ENCODE measurements at regions not wholly inside any gene's neighbourhood (a gene's known extent, or its start where the extent isn't known, plus 50 kb on each side); places are given as distances from the start of the nearest gene placed in this dataset.

DNA sequence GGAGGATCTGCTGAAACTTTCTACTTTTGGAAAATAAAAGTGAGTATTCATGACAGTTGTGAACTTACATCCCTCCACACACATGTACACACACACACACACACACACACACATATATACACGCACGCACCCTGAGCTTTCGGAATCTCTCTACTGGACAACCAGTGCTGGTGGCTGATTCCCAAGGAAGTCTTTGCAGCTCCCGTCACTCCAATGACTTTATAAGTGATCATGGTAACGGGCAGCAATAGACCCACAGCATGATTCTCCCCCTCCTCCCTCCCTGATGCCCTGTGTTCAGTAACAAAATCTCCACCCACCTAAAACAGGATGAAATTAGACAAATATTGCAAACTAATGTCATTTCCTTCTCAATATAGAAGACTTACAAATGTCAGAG lies 364.9 kb downstream of the IRS1 start:
- Histone ChIP-seq H3K4me1 (ENCODE audit: control insufficient read depth, insufficient read depth, low read length) (no peaks in the 10 kb centered on the region), H3K4me3 (ENCODE audit: low read depth, low read length) (no peak overlapping the region), H3K27me3 (ENCODE audit: control insufficient read depth, insufficient read depth, low read length) (no peaks in the 10 kb centered on the region), H3K36me3 (ENCODE audit: control insufficient read depth, insufficient read depth, low read length) (no peaks in the 10 kb centered on the region), H3K9me3 (ENCODE audit: control insufficient read depth, insufficient read depth, low read length) (no peaks in the 10 kb centered on the region), H3K9ac (ENCODE audit: low read depth, low read length) (no peak overlapping the region)

DNA sequence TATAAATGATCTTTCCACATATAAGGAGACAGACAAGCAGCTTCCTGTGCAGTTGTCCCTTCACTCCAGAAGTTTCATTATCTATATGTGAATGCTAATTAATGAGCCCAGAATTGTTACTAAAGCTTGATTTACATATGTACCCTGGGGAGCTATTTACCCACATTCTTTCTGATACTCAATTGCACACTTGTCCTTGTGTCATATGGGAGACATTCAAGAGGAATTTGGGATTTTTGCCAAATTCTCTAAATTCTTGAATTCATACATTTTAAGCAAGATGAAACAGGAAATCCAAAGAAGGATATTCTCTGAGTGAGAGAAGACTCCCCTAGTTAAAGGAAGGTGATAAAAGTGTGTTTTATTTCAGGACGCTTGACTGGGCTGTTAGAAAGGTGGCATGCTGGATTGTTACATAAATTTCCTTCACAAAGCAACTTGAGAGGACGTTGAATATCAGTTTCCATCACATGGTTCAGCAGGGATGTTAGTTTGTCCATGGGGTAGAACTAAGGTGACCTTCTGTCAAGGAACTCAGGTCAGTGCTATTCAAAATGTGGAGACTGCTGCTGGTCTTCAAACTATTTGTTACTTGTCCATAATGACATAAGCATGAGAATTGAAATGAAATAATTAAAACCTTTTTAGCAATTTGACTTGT lies 368.2 kb downstream of the IRS1 start:
- no peaks in the 10 kb centered on the region for H3K27me3 ChIP-seq (ENCODE audit: control insufficient read depth, insufficient read depth, low read length)
- no peak overlapping the region for H3K4me3 ChIP-seq (ENCODE audit: low read depth, low read length)
- H3K9ac ChIP-seq (ENCODE audit: low read depth, low read length), result no peak overlapping the region

DNA sequence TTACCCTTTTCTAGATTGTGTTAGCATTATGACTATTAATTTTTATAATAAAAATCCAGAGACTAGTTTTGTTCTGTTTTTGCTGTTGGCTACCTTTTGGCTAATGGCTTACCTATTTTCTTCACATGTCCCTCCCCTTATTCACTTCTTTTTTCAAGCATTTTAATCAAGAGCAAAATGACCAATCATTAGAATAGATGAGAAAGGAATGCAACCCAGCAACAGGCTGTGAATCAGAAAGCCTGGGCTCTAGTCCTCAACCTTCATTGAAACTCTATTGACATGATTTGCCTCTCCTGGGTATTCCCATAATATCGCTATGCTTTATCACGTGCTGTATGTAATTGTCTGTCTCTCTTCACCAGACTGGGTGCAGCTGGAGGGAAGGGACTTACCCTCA lies 370.1 kb downstream of the IRS1 start:
- Histone ChIP-seq H3K9ac (ENCODE audit: low read depth, low read length) (no peak overlapping the region), H3K9me3 (ENCODE audit: control insufficient read depth, insufficient read depth, low read length) (no peaks in the 10 kb centered on the region), H3K36me3 (ENCODE audit: control insufficient read depth, insufficient read depth, low read length) (no peaks in the 10 kb centered on the region), H3K4me3 (ENCODE audit: low read depth, low read length) (no peak overlapping the region), H3K27me3 (ENCODE audit: control insufficient read depth, insufficient read depth, low read length) (no peaks in the 10 kb centered on the region), H3K4me1 (ENCODE audit: control insufficient read depth, insufficient read depth, low read length) (no peaks in the 10 kb centered on the region)

More for the DNA sequence above, 368.2 kb downstream of the IRS1 start:
- H3K4me1 ChIP-seq (ENCODE audit: control insufficient read depth, insufficient read depth, low read length), result no peaks in the 10 kb centered on the region
- no peaks in the 10 kb centered on the region for H3K36me3 ChIP-seq (ENCODE audit: control insufficient read depth, insufficient read depth, low read length)
- no peaks in the 10 kb centered on the region for H3K9me3 ChIP-seq (ENCODE audit: control insufficient read depth, insufficient read depth, low read length)

DNA sequence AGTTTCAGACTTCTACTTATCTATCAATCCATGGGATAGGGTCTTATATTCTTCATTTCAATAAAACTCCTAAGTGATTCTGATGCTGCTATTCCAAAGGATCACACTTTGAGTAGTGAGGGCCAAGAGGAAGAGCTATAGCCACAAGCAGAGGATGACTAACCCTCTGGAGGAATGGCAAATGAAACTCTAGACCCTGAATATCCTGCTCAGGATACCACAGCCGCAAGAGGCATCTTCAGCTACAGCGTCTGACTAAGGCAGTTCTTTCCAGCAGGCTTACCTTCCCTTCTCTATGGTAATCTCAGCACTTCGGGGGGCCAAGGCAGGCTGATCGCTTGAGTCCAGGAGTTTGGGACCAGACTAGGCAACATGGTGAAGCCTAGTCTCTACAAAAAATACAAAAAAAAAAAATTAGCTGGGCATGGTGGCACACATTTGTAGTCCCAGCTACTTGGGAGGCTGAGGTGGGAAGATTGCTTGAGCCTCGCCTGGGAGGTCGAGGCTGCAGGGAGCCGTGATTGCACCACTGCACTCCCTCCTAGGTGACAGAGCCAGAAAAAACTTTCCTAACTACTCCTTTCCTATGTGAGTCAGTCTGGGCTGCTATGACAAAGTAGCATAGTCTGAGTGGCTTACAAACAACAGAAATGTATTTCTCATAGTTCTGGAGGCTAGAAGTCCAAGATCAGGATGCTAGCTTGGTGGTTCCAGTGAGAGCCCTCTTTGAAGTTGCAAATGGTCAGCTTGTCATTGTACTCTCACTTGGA lies 371.9 kb downstream of the IRS1 start:
- H3K4me1 ChIP-seq (ENCODE audit: control insufficient read depth, insufficient read depth, low read length), result no peaks in the 10 kb centered on the region
- no peaks in the 10 kb centered on the region for H3K9me3 ChIP-seq (ENCODE audit: control insufficient read depth, insufficient read depth, low read length)
- H3K4me3 ChIP-seq (ENCODE audit: low read depth, low read length), result no peak overlapping the region
- H3K9ac ChIP-seq (ENCODE audit: low read depth, low read length), result no peak overlapping the region
- H3K27me3 ChIP-seq (ENCODE audit: control insufficient read depth, insufficient read depth, low read length), result no peaks in the 10 kb centered on the region
- no peaks in the 10 kb centered on the region for H3K36me3 ChIP-seq (ENCODE audit: control insufficient read depth, insufficient read depth, low read length)

DNA sequence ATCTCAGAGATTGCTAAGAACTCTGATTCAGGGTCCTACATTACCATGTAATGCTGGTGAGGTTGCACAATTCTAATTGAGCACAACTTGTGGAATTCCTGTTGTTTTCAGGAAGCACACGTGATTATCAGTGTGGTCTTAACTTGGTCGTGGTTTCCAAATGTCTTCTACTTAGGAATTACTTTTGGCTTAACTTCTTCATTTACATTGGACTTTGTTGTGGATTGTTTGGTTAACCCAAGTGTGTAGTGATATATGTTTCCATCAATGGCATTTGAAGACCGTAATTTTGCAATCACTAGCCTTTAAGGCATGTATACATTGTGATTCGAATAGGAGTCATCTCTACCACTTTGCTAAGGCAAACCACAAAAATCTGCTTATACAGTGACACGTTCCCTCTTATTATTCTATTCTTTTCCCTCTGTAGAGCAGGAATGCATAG lies 373.3 kb downstream of the IRS1 start:
- Histone ChIP-seq H3K4me1 (ENCODE audit: control insufficient read depth, insufficient read depth, low read length) (no peaks in the 10 kb centered on the region), H3K9ac (ENCODE audit: low read depth, low read length) (no peak overlapping the region), H3K36me3 (ENCODE audit: control insufficient read depth, insufficient read depth, low read length) (no peaks in the 10 kb centered on the region), H3K4me3 (ENCODE audit: low read depth, low read length) (no peak overlapping the region), H3K9me3 (ENCODE audit: control insufficient read depth, insufficient read depth, low read length) (no peaks in the 10 kb centered on the region), H3K27me3 (ENCODE audit: control insufficient read depth, insufficient read depth, low read length) (no peaks in the 10 kb centered on the region)

DNA sequence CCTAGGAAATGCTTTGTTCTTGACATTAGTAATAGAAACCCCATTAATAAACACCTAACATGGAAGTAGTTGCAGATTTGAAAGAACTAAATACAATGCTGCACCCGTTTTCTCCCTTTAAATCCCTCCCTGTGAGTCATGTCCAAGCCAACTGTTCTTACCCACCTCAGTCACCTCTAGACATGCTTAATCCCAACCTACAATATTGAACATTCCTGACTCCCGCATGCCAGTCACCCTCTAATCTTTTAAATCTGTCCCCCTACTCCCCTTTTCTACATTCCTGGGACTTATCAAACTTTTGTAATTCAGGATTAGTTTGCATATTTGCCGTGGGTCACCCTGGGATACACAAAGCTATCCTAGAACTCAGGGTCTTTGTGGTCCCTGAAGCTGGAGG lies 374.6 kb downstream of the IRS1 start:
- Histone ChIP-seq H3K4me1 (ENCODE audit: control insufficient read depth, insufficient read depth, low read length) (no peaks in the 10 kb centered on the region), H3K9ac (ENCODE audit: low read depth, low read length) (no peak overlapping the region)

DNA sequence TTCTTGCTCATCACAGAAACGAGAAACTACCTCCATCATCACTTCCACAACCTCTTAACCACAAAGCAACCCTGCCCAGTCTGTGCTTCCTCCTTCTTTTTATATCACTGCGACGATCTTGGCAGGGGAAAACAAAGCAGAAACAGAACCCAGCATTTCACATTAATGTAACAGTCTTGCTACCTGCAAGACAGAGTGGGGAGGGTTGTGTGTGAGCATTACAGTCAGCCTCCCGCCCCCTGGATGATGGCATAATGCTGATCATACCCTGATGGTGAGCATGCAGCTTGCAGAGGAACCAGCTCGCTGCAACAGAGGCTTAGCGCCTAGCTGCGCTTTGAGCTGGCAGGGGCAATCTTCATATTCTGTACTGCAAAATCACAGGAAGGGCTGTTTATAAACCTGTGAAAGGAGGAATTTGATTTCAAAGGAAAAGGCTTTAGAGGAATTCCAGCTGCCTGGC lies 376.1 kb downstream of the IRS1 start:
- Histone ChIP-seq H3K4me1 (ENCODE audit: control insufficient read depth, insufficient read depth, low read length) (no peaks in the 10 kb centered on the region), H3K9me3 (ENCODE audit: control insufficient read depth, insufficient read depth, low read length) (no peaks in the 10 kb centered on the region), H3K4me3 (ENCODE audit: low read depth, low read length) (no peak overlapping the region), H3K9ac (ENCODE audit: low read depth, low read length) (no peak overlapping the region), H3K36me3 (ENCODE audit: control insufficient read depth, insufficient read depth, low read length) (no peaks in the 10 kb centered on the region), H3K27me3 (ENCODE audit: control insufficient read depth, insufficient read depth, low read length) (no peaks in the 10 kb centered on the region)

More for the DNA sequence above, 374.6 kb downstream of the IRS1 start:
- Histone ChIP-seq H3K27me3 (ENCODE audit: control insufficient read depth, insufficient read depth, low read length) (no peaks in the 10 kb centered on the region), H3K9me3 (ENCODE audit: control insufficient read depth, insufficient read depth, low read length) (no peaks in the 10 kb centered on the region), H3K36me3 (ENCODE audit: control insufficient read depth, insufficient read depth, low read length) (no peaks in the 10 kb centered on the region), H3K4me3 (ENCODE audit: low read depth, low read length) (no peak overlapping the region)

DNA sequence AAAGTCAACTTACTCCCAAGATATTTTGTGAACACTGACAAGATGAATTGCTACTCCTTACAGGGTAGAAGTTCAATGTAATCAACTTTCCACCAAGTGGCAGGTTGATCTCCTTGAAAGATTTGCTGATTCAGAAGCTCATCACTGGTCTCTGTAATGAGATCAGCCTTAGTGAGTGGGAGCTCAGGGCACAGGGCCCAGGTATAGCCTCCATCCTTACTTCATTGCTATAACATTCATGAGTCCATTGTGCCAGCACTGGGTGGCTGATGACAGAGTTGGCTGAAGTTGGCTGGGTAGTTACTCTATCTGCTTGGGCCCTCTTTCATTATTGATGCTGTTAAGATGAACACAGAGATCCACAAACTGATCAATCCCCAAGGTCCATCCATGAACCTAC lies 379.0 kb downstream of the IRS1 start:
- no peak overlapping the region for H3K9ac ChIP-seq (ENCODE audit: low read depth, low read length)
- no peak overlapping the region for H3K4me3 ChIP-seq (ENCODE audit: low read depth, low read length)
- H3K4me1 ChIP-seq (ENCODE audit: control insufficient read depth, insufficient read depth, low read length), result no peaks in the 10 kb centered on the region
- H3K36me3 ChIP-seq (ENCODE audit: control insufficient read depth, insufficient read depth, low read length), result no peaks in the 10 kb centered on the region
- no peaks in the 10 kb centered on the region for H3K9me3 ChIP-seq (ENCODE audit: control insufficient read depth, insufficient read depth, low read length)
- H3K27me3 ChIP-seq (ENCODE audit: control insufficient read depth, insufficient read depth, low read length), result no peaks in the 10 kb centered on the region

DNA sequence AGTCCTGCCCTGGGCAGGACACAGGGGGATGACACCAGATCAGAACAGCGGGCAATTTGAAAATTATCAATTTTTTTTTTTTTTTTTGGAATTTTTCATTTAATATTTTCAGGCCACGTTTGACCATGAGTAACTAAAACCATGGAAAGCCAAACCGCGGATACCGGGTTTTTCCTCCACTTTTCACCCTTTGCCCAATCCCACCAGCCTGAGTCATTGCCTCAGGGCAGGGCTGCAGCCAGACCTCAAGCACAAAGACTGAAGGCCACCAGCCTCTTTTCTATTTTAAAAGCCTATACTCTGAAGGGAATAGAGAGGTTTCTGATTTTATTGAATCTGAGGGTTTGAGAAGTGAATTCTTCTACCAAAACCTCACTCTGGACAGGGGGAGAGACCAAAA lies 381.1 kb downstream of the IRS1 start:
- H3K4me1 ChIP-seq (ENCODE audit: control insufficient read depth, insufficient read depth, low read length), result no peaks in the 10 kb centered on the region
- H3K4me3 ChIP-seq (ENCODE audit: low read depth, low read length), result no peak overlapping the region
- H3K27me3 ChIP-seq (ENCODE audit: control insufficient read depth, insufficient read depth, low read length), result no peaks in the 10 kb centered on the region
- no peak overlapping the region for H3K9ac ChIP-seq (ENCODE audit: low read depth, low read length)
- no peaks in the 10 kb centered on the region for H3K9me3 ChIP-seq (ENCODE audit: control insufficient read depth, insufficient read depth, low read length)
- H3K36me3 ChIP-seq (ENCODE audit: control insufficient read depth, insufficient read depth, low read length), result no peaks in the 10 kb centered on the region

DNA sequence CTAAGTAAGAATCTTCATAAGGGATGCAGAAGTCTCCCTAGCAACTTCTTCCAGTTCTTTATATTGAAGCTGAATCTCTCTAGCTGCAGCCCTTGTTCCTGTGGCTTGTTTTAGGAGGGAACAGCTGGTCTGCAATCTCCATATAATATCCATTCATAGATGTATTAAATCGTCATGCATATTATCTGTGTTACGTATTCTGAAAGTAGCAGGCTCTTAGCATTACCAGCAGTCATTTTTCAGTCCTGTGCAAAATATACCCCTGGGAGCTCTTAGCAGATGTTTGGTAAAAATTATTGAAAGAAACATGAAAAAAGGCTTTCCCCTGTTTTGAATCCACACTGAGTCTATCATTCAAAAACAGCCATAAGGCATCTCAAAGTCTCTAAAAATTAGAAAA lies 385.3 kb downstream of the IRS1 start:
- Histone ChIP-seq H3K4me1 (ENCODE audit: control insufficient read depth, insufficient read depth, low read length) (no peaks in the 10 kb centered on the region), H3K9ac (ENCODE audit: low read depth, low read length) (no peak overlapping the region), H3K27me3 (ENCODE audit: control insufficient read depth, insufficient read depth, low read length) (no peaks in the 10 kb centered on the region), H3K4me3 (ENCODE audit: low read depth, low read length) (no peak overlapping the region), H3K36me3 (ENCODE audit: control insufficient read depth, insufficient read depth, low read length) (no peaks in the 10 kb centered on the region), H3K9me3 (ENCODE audit: control insufficient read depth, insufficient read depth, low read length) (no peaks in the 10 kb centered on the region)

DNA sequence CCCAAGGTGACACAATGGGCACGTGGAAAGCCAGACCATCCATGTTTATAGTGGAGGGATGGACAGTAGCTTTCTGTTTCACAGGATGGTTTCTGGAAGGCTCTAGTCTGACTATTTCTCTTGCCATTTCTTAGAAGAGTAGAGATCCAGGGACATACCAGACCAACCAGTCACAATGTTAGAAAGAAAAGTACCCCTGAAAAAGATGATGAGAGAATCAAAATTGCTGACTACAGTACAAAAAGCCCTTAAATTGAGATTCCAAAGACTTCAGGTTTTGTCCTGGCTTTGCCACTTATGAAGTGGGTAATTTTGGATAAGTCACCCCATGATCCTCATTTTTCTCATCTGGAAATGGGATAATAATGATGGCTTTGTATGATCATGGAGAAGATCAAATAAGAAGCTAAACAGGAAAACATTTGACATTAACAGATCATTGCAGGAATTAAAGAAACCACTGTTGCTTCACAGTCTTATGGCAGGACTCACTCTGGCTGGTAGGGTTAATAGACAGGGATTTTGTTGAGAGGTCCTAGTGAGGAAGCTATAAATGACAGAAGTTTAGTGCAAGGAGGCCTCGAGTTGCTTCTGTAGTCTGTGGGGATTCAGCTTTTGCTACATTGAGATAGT lies 386.0 kb downstream of the IRS1 start:
- H3K4me1 ChIP-seq (ENCODE audit: control insufficient read depth, insufficient read depth, low read length), result no peaks in the 10 kb centered on the region
- H3K9me3 ChIP-seq (ENCODE audit: control insufficient read depth, insufficient read depth, low read length), result no peaks in the 10 kb centered on the region
- H3K27me3 ChIP-seq (ENCODE audit: control insufficient read depth, insufficient read depth, low read length), result no peaks in the 10 kb centered on the region
- H3K36me3 ChIP-seq (ENCODE audit: control insufficient read depth, insufficient read depth, low read length), result no peaks in the 10 kb centered on the region
- no peak overlapping the region for H3K9ac ChIP-seq (ENCODE audit: low read depth, low read length)
- H3K4me3 ChIP-seq (ENCODE audit: low read depth, low read length), result no peak overlapping the region

Measured in iPS-15b (cell line).